ENCODE measurements at regions not wholly inside any gene's neighbourhood (a gene's known extent, or its start where the extent isn't known, plus 50 kb on each side); places are given as distances from the start of the nearest gene placed in this dataset.

DNA sequence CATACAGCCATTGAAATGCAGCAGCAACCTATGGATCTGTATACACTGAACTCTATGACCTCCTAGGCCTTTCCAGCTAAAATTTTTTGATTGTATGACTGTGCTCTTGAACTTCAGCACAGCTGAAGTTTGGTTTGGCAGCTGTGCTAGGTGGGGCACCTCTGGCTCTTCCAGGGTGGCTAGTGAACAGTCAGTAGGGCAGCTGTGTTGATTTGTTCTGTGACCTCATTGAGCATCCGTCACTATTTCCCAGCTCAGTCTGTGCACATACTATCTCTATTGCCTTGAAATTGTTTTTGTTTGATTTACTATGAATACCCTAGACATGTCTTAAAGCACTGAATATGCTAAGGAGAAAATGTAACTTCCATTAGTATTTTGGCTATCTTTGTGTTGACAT lies 363.2 kb upstream of the NAALADL2 start:
- no peak for DNase-seq (ENCODE audit: low spot score)
- TF ChIP-seq, protein P1, sequence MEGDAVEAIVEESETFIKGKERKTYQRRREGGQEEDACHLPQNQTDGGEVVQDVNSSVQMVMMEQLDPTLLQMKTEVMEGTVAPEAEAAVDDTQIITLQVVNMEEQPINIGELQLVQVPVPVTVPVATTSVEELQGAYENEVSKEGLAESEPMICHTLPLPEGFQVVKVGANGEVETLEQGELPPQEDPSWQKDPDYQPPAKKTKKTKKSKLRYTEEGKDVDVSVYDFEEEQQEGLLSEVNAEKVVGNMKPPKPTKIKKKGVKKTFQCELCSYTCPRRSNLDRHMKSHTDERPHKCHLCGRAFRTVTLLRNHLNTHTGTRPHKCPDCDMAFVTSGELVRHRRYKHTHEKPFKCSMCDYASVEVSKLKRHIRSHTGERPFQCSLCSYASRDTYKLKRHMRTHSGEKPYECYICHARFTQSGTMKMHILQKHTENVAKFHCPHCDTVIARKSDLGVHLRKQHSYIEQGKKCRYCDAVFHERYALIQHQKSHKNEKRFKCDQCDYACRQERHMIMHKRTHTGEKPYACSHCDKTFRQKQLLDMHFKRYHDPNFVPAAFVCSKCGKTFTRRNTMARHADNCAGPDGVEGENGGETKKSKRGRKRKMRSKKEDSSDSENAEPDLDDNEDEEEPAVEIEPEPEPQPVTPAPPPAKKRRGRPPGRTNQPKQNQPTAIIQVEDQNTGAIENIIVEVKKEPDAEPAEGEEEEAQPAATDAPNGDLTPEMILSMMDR (IDR thresholded peaks at IDR 0.05; ENCODE audit: borderline replicate concordance, control extremely low read depth, extremely low read depth, insufficient read depth, missing control alignments) = no peak
- in situ Hi-C loops (cut with MboI; ENCODE audit: low sequenced_read_pairs, unreplicated experiment) = no loop called here

DNA sequence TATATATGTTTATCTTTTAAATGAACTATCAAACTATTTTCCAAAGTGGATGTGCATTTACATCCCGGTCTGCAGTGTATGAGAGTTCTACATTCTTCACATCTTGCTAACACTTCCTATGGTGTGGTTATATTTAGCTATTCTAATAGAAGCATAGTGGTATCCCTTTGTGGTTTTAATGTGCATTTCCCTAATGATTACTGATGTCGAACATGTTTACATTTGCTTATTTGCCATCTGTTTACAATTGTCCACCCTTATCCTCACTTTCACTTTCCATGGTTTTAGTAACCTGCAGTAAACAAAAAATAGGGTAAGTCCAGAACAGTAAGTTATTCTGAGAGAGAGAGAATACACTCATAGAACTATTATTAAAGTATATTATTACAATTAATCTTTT lies 360.5 kb upstream of the NAALADL2 start:
- TF ChIP-seq, protein P1 (IDR thresholded peaks at IDR 0.05; ENCODE audit: borderline replicate concordance, control extremely low read depth, extremely low read depth, insufficient read depth, missing control alignments) = no peak
- DNase-seq (ENCODE audit: low spot score) = no peak
- in situ Hi-C loops (cut with MboI; ENCODE audit: low sequenced_read_pairs, unreplicated experiment) = no loop called here

DNA sequence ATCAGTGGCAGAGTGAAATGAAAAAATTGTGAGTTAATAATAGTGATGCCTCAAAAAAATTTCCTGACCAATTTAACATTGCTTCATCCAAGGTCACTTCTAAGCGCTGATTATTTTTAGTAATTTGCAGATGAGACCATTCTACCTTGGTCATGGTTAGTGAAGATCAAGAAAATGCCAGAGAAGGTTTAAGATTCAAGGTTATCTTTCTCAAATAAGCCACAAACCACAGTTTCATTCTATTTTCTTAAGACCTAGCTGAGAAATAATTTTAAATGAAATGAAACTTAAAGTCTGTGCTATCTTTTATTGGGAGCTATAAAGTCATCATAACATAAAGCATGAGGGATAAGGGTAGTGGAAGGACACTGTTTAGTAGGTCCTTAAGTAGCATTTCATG lies 353.9 kb upstream of the NAALADL2 start:
- in situ Hi-C loops (cut with MboI; ENCODE audit: low sequenced_read_pairs, unreplicated experiment) = no loop called here
- DNase-seq (ENCODE audit: low spot score) = no peak
- TF ChIP-seq, protein P1 (IDR thresholded peaks at IDR 0.05; ENCODE audit: borderline replicate concordance, control extremely low read depth, extremely low read depth, insufficient read depth, missing control alignments) = no peak

DNA sequence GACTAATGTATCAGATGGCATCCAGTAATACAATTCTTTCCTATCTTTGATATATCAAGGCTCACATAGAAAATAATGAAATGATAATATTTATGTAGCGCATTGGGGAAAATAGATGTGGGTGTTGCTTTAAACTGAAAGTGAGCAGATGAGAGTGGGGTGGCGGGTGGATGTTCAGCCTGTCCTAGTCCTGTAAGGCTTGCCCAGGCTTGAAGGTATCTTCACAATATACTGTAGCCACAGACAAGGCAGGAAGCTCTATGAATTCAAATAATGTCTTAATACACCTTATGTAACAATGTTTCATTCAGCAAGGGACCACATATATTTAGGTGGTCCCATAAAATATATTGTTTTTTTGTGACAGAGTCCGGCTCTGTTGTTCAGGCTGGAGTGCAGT lies 334.9 kb upstream of the NAALADL2 start:
- in situ Hi-C loops (cut with MboI; ENCODE audit: low sequenced_read_pairs, unreplicated experiment) = no loop called here
- no peak for DNase-seq (ENCODE audit: low spot score)
- TF ChIP-seq, protein P1 (IDR thresholded peaks at IDR 0.05; ENCODE audit: borderline replicate concordance, control extremely low read depth, extremely low read depth, insufficient read depth, missing control alignments) = no peak

DNA sequence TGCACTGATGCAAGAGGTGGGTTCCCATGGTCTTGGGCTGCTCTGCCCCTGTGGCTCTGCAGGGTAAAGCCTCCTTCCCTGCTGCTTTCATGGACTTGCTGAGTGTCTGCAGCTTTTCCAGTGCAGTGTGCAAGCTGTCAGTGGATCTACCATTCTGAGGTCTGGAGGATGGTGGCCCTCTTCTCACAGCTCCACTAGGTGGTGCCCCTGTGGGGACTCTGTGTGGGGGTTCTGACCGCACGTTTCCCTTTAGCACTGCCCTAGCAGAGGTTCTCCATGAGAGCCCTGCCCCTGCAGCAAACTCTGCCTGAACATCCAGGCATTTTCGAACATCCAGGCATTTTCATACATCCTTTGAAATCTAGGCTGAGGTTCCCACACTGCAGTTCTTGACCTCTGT lies 329.8 kb upstream of the NAALADL2 start:
- in situ Hi-C loops (cut with MboI; ENCODE audit: low sequenced_read_pairs, unreplicated experiment) = no loop called here
- no peak for DNase-seq (ENCODE audit: low spot score)
- TF ChIP-seq, protein P1 (IDR thresholded peaks at IDR 0.05; ENCODE audit: borderline replicate concordance, control extremely low read depth, extremely low read depth, insufficient read depth, missing control alignments) = no peak

DNA sequence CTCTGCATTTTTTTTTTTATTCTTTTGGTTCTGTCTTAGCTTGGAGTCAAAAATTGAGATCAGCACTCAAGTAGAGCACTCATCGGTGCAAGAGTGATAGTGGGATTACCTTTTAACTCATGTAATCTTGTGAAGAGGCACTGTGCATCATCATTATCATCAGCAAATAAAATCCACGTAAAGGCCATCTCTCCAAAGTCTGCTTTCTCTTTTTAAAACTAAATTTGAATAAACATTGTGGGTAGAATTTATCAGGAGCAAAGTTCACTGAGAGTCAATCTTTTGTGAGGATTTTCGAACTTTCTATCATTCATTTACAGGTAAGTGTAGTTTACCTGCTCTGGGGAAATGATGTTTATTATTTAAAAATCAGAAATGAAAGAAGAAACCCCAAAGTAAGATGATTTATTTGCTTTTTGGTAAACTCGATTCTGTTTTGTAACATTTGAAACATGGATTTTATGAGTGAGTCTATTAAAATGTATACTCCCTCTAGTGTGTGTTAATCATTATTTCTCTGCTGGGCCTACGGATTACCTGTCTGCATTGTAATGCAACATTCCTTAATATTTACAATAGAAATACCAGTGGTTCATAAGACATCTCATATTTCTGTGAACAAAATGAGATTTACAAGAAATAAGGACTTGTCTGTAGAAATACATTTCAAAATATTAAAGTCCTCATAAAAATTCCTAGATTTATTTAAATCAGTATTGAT lies 327.7 kb upstream of the NAALADL2 start:
- no peak for DNase-seq (ENCODE audit: low spot score)
- TF ChIP-seq, protein P1 (IDR thresholded peaks at IDR 0.05; ENCODE audit: borderline replicate concordance, control extremely low read depth, extremely low read depth, insufficient read depth, missing control alignments) = no peak
- in situ Hi-C loops (cut with MboI; ENCODE audit: low sequenced_read_pairs, unreplicated experiment) = no loop called here
